ENCODE measurements at regions not wholly inside any gene's neighbourhood (a gene's known extent, or its start where the extent isn't known, plus 50 kb on each side); places are given as distances from the start of the nearest gene placed in this dataset.

GRCh38 chr3:27010834-27011233 is 358.3 kb downstream of the NEK10 start:
- TF ChIP-seq CTCF (IDR thresholded peaks at IDR 0.05; ENCODE audit: insufficient read depth, low read length, poor library complexity, severe bottlenecking), result no peak
- H3K36me3 ChIP-seq (ENCODE audit: control insufficient read depth, insufficient read depth, low read length), result no peaks in the 10 kb centered on the region
- no peak overlapping the region for H3K4me3 ChIP-seq (replicated peaks; ENCODE audit: low read depth, low read length)
- DNase-seq (ENCODE audit: extremely low read depth, insufficient read length), result no peak
- H3K27me3 ChIP-seq (replicated peaks; ENCODE audit: control insufficient read depth, insufficient read depth, low read length), result no peaks in the 10 kb centered on the region

- H3K4me3 ChIP-seq (replicated peaks; ENCODE audit: low read depth, low read length), result no peak overlapping the region
- TF ChIP-seq CTCF (IDR thresholded peaks at IDR 0.05; ENCODE audit: insufficient read depth, low read length, poor library complexity, severe bottlenecking), result no peak
- H3K36me3 ChIP-seq (ENCODE audit: control insufficient read depth, insufficient read depth, low read length), result no peaks in the 10 kb centered on the region
- no peaks in the 10 kb centered on the region for H3K27me3 ChIP-seq (replicated peaks; ENCODE audit: control insufficient read depth, insufficient read depth, low read length)
- no peak for DNase-seq (ENCODE audit: extremely low read depth, insufficient read length)
These were observed 347.0 kb downstream of the NEK10 start for GRCh38 chr3:27022096-27022761.

GRCh38 chr3:27024493-27024892 is 344.7 kb downstream of the NEK10 start:
- Histone ChIP-seq H3K36me3 (ENCODE audit: control insufficient read depth, insufficient read depth, low read length) (no peaks in the 10 kb centered on the region), H3K27me3 (replicated peaks; ENCODE audit: control insufficient read depth, insufficient read depth, low read length) (no peaks in the 10 kb centered on the region), H3K4me3 (replicated peaks; ENCODE audit: low read depth, low read length) (no peak overlapping the region)
- no peak for TF ChIP-seq CTCF (IDR thresholded peaks at IDR 0.05; ENCODE audit: insufficient read depth, low read length, poor library complexity, severe bottlenecking)
- DNase-seq (ENCODE audit: extremely low read depth, insufficient read length), result no peak

- DNase-seq (ENCODE audit: extremely low read depth, insufficient read length), result no peak
- no peak for TF ChIP-seq CTCF (IDR thresholded peaks at IDR 0.05; ENCODE audit: insufficient read depth, low read length, poor library complexity, severe bottlenecking)
- no peaks in the 10 kb centered on the region for H3K36me3 ChIP-seq (ENCODE audit: control insufficient read depth, insufficient read depth, low read length)
- H3K27me3 ChIP-seq (replicated peaks; ENCODE audit: control insufficient read depth, insufficient read depth, low read length), result no peaks in the 10 kb centered on the region
- H3K4me3 ChIP-seq (replicated peaks; ENCODE audit: low read depth, low read length), result no peak overlapping the region
These were observed 343.5 kb downstream of the NEK10 start for GRCh38 chr3:27025718-27026117.

GRCh38 chr3:27031476-27031875 is 337.7 kb downstream of the NEK10 start:
- DNase-seq (ENCODE audit: extremely low read depth, insufficient read length), result no peak
- Histone ChIP-seq H3K36me3 (ENCODE audit: control insufficient read depth, insufficient read depth, low read length) (no peaks in the 10 kb centered on the region), H3K27me3 (replicated peaks; ENCODE audit: control insufficient read depth, insufficient read depth, low read length) (no peaks in the 10 kb centered on the region), H3K4me3 (replicated peaks; ENCODE audit: low read depth, low read length) (no peak overlapping the region)
- no peak for TF ChIP-seq CTCF (IDR thresholded peaks at IDR 0.05; ENCODE audit: insufficient read depth, low read length, poor library complexity, severe bottlenecking)

- Histone ChIP-seq H3K36me3 (ENCODE audit: control insufficient read depth, insufficient read depth, low read length) (no peaks in the 10 kb centered on the region), H3K27me3 (replicated peaks; ENCODE audit: control insufficient read depth, insufficient read depth, low read length) (no peaks in the 10 kb centered on the region), H3K4me3 (replicated peaks; ENCODE audit: low read depth, low read length) (no peak overlapping the region)
- no peak for TF ChIP-seq CTCF (IDR thresholded peaks at IDR 0.05; ENCODE audit: insufficient read depth, low read length, poor library complexity, severe bottlenecking)
- DNase-seq (ENCODE audit: extremely low read depth, insufficient read length), result no peak
These were observed 334.9 kb downstream of the NEK10 start for GRCh38 chr3:27034255-27034654.

Measured in GM06990 (cell line).